MM.1S (cell line): ENCODE measurements at regions not wholly inside any gene's neighbourhood (a gene's known extent, or its start where the extent isn't known, plus 50 kb on each side); places are given as distances from the start of the nearest gene placed in this dataset.

Experiments used
- DNase-seq: peaks from one replicate; pipeline ENCODE4 v3.0.0-alpha.2; 2015
- H2AFZ ChIP-seq: fragments of 300-600 bp; sonication (generic); 2 replicates; pipeline ENCODE4 v1.6.0; 2016; ENCODE audit warnings: antibody characterized with exemption, low read length
- H3F3A ChIP-seq: fragments of 300-600 bp; sonication (generic); 2 replicates; pipeline ENCODE4 v1.6.1; 2016; ENCODE audit warnings: mild to moderate bottlenecking, antibody characterized with exemption, low read length, moderate library complexity, mixed read lengths; ENCODE audit not compliant: insufficient read depth
- H3K27ac ChIP-seq: fragments of 300-600 bp; sonication (generic); 2 replicates; pipeline ENCODE4 v1.5.1; 2016; ENCODE audit warnings: mild to moderate bottlenecking, low read length
- H3K27me3 ChIP-seq: fragments of 300-600 bp; sonication (generic); replicated peaks from 2 replicates; pipeline ENCODE4 v1.6.0; 2016; ENCODE audit warnings: low read length; ENCODE audit not compliant: insufficient read depth
- H3K36me3 ChIP-seq: fragments of 300-600 bp; sonication (generic); replicated peaks from 2 replicates; pipeline ENCODE4 v1.6.1; 2016; ENCODE audit warnings: mild to moderate bottlenecking, low read length, mixed read lengths; ENCODE audit not compliant: insufficient read depth
- H3K4me1 ChIP-seq: fragments of 300-600 bp; sonication (generic); 2 replicates; pipeline ENCODE4 v1.6.1; 2016; ENCODE audit warnings: low read length, mixed read lengths
- H3K4me2 ChIP-seq: fragments of 300-600 bp; sonication (generic); 2 replicates; pipeline ENCODE4 v1.6.0; 2016; ENCODE audit warnings: low read depth, low read length
- H3K4me3 ChIP-seq: fragments of 300-600 bp; sonication (generic); 2 replicates; pipeline ENCODE4 v1.5.1; 2016; ENCODE audit warnings: low read length, mixed read lengths
- H3K79me2 ChIP-seq: fragments of 300-600 bp; sonication (generic); 2 replicates; pipeline ENCODE4 v1.6.1; 2016; ENCODE audit warnings: mixed run types, low read length, mixed read lengths
- H3K9ac ChIP-seq: fragments of 300-600 bp; sonication (generic); 2 replicates; pipeline ENCODE4 v1.6.1; 2016; ENCODE audit warnings: low read length, mixed read lengths
- H3K9me2 ChIP-seq: fragments of 300-600 bp; sonication (generic); replicated peaks from 2 replicates; pipeline ENCODE4 v1.6.1; 2016; ENCODE audit warnings: mild to moderate bottlenecking, low read length, mixed read lengths; ENCODE audit not compliant: insufficient read depth
- H3K9me3 ChIP-seq: fragments of 300-600 bp; sonication (generic); replicated peaks from 2 replicates; pipeline ENCODE4 v1.6.1; 2016; ENCODE audit warnings: mild to moderate bottlenecking, low read length, mixed read lengths; ENCODE audit not compliant: insufficient read depth
- H4K20me1 ChIP-seq: fragments of 300-600 bp; sonication (generic); 2 replicates; pipeline ENCODE4 v1.6.1; 2016; ENCODE audit warnings: mild to moderate bottlenecking, low read length, moderate library complexity, mixed read lengths; ENCODE audit not compliant: insufficient read depth
- CTCF ChIP-seq: fragments of 300-600 bp; sonication (generic); IDR thresholded peaks from 2 replicates; pipeline ENCODE4 v1.5.1; 2016; ENCODE audit warnings: antibody characterized with exemption, low read length, mixed read lengths
- EZH2 ChIP-seq: fragments of 300-600 bp; sonication (generic); optimal IDR thresholded peaks from 2 replicates; pipeline ENCODE3; 2017; ENCODE audit warnings: low read depth, mild to moderate bottlenecking, antibody characterized with exemption, low read length, mixed read lengths
- EZH2phosphoT487 ChIP-seq: fragments of 300-600 bp; sonication (generic); IDR thresholded peaks from 2 replicates; pipeline ENCODE4 v1.6.1; 2018; ENCODE audit warnings: antibody characterized with exemption, low read length

- Histone ChIP-seq H3K36me3 (no peaks in the 10 kb centered on the region), H3K9me2 (no peaks in the 10 kb centered on the region), H4K20me1 (no peaks in the 10 kb centered on the region), H3K27me3 (no peaks in the 10 kb centered on the region), H3K9ac (no peak overlapping the region), H3K79me2 (no peaks in the 10 kb centered on the region), H3K4me2 (no peak overlapping the region), H2AFZ (no peak overlapping the region), H3K4me1 (no peaks in the 10 kb centered on the region), H3F3A (no peaks in the 10 kb centered on the region), H3K27ac (no peak overlapping the region), H3K4me3 (no peak overlapping the region), H3K9me3 (no peaks in the 10 kb centered on the region)
- DNase-seq: no peak
- TF ChIP-seq CTCF: no peak
- TF ChIP-seq EZH2phosphoT487: no peak
- TF ChIP-seq EZH2: no peak
Measured at GRCh38 chr7:26066736-26067135, 85.3 kb upstream of the NFE2L3 start.

- Histone ChIP-seq H3K4me1 (no peaks in the 10 kb centered on the region), H3K36me3 (no peaks in the 10 kb centered on the region), H4K20me1 (no peaks in the 10 kb centered on the region), H3K4me3 (no peak overlapping the region), H3K9me3 (no peaks in the 10 kb centered on the region), H3K9ac (no peak overlapping the region), H3K79me2 (no peaks in the 10 kb centered on the region), H3F3A (no peaks in the 10 kb centered on the region), H3K4me2 (no peak overlapping the region), H3K27me3 (no peaks in the 10 kb centered on the region), H2AFZ (no peak overlapping the region), H3K27ac (no peak overlapping the region), H3K9me2 (no peaks in the 10 kb centered on the region)
- TF ChIP-seq CTCF: no peak
- TF ChIP-seq EZH2: no peak
- no peak for TF ChIP-seq EZH2phosphoT487
- DNase-seq: no peak
Measured at GRCh38 chr7:26070290-26070689, 81.7 kb upstream of the NFE2L3 start.

GRCh38 chr7:26071622-26072456 is 80.2 kb upstream of the NFE2L3 start:
- H3K9me3 ChIP-seq: no peaks in the 10 kb centered on the region
- no peak overlapping the region for H3K27ac ChIP-seq
- H3K79me2 ChIP-seq: no peaks in the 10 kb centered on the region
- no peak overlapping the region for H3K4me2 ChIP-seq
- no peaks in the 10 kb centered on the region for H3K36me3 ChIP-seq
- H3K4me1 ChIP-seq: no peaks in the 10 kb centered on the region
- DNase-seq: no peak
- no peaks in the 10 kb centered on the region for H3K27me3 ChIP-seq
- TF ChIP-seq EZH2 (no peak), CTCF (no peak), EZH2phosphoT487 (no peak)
- no peaks in the 10 kb centered on the region for H3F3A ChIP-seq
- no peaks in the 10 kb centered on the region for H4K20me1 ChIP-seq
- no peaks in the 10 kb centered on the region for H3K9me2 ChIP-seq
- no peak overlapping the region for H3K4me3 ChIP-seq
- no peak overlapping the region for H2AFZ ChIP-seq
- no peak overlapping the region for H3K9ac ChIP-seq
